ENCODE measurements at regions not wholly inside any gene's neighbourhood (a gene's known extent, or its start where the extent isn't known, plus 50 kb on each side); places are given as distances from the start of the nearest gene placed in this dataset.
A peak's percentile ranks its signal among the peaks of the same experiment; 100 is the strongest.
"Not testable (repeated sequence)": the region's sequence is repeated elsewhere in the genome, so short reads cannot be mapped to it uniquely, and the experiment has no call there.

DNA sequence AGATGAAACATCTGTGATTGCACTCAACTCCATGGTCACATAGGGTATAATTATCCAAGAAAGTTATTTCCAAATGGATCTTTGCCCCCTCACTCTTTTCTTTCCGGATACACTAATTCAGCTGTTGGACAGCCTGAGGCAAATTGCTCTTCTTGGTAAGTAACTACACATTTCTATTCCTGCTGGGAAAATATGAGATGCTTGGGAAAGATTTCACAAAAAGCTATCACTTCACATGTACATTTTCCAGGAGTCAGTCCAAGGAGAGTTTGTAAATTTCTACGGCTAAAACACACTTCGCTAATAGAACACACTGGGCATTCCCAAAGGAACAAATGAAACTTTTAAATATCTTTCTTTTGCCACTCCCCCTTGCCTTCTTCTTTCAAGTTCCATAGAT lies 123.0 kb upstream of the GRIA1 start:
- DNase-seq (ENCODE audit: low read depth) = no peak

- no peak for DNase-seq (ENCODE audit: low read depth)
These were observed 117.9 kb upstream of the GRIA1 start for GRCh38 chr5:153372425-153373129.

DNA sequence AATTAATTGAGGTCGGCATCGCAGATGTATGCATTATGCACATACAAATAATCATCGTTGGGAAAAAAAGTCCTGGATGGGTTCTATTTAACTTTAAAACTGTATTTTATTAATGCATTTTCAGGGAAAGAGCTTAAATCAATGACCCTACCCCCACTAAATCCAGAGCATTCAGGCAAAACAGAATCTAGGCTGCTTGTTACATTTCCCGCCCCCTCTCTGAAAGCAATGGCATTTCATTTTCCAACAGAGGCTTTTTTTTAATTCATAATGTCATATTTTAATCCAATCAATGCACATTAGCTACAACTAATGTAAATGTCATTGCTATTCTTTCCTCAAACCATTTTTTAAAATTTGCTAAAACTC lies 117.4 kb upstream of the GRIA1 start:
- DNase-seq (ENCODE audit: low read depth) = no peak

DNA sequence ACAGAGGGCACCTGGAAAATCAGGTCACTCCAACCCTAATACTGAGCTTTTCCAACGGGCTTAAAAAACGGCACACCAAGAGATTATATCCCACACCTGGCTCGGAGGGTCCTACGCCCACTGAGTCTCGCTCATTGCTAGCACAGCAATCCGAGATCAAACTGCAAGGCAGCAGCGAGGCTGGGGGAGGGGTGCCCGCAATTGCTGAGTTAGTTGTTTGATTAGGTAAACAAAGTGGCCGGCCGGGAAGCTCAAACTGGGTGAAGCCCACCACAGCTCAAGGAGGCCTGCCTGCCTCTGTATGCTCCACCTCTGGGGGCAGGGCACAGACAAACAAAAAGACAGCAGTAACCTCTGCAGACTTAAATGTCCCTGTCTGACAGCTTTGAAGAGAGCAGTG lies 108.8 kb upstream of the GRIA1 start:
- not testable (repeated sequence) for DNase-seq (ENCODE audit: low read depth)

- no peak for DNase-seq (ENCODE audit: low read depth)
These were observed 99.9 kb upstream of the GRIA1 start for GRCh38 chr5:153390569-153390968.

DNA sequence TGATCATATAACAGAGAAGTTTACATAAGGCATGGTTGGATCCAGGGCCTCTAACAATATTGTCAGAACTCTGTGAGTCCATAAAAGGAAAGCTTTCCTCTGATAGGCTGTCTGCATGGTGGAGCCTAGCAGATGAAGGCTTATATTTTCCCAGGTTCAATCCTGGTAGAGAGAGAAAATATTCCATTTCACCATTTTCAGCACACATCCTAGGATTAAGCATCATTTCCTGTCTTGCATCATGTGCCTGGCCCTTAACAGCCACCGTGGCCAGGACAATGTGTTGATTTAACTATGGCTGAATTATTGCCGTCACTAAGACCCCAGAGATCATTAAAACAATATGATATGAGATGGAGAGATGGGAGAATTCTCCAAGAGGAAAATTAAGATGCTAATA lies 90.9 kb upstream of the GRIA1 start:
- DNase-seq (ENCODE audit: low read depth) = no peak

DNA sequence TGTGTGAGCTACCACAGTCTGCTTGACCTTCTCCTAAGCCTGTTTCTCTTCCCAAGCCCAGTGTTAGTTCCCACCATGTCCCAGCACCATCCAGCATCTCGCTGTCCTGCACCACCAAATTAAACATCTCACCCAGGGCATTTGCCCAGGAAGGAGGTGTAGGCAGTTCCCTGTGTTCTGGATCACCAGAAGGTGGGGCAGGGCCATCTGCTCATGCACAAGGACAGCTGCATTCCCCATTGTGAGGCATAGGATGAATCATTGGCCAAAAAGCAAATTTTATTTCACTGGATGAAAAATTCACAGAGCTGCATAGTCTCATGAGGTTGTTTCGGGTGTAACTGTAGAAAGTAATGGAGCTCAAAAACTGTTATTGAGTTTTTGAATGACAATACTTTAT lies 89.5 kb upstream of the GRIA1 start:
- DNase-seq (ENCODE audit: low read depth) = peak; percentile 32

- DNase-seq (ENCODE audit: low read depth) = peak; percentile 51
These were observed 87.9 kb upstream of the GRIA1 start for GRCh38 chr5:153402550-153402949.

- no peak for DNase-seq (ENCODE audit: low read depth)
These were observed 87.0 kb upstream of the GRIA1 start for GRCh38 chr5:153403470-153403869.

DNA sequence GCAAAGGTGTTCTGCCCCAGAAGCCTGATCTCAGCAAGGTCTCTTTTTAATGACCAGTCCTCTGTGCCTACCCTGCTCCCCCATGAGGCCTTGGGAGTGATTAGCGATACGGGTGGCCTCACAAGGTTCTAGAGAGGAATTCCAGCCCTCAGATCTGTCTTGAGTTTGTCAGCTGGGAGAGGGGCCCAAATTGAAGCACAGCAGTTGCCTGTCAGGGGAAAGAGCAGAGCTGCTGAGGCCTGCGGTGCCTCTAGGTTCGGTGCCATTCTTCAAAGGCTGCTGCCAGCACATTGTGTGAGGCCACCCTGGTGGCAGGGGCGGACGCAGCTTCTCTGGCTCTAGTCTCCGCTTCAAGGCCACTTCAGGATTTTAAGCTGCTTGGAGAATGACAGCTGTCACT lies 85.7 kb upstream of the GRIA1 start:
- no peak for DNase-seq (ENCODE audit: low read depth)

DNA sequence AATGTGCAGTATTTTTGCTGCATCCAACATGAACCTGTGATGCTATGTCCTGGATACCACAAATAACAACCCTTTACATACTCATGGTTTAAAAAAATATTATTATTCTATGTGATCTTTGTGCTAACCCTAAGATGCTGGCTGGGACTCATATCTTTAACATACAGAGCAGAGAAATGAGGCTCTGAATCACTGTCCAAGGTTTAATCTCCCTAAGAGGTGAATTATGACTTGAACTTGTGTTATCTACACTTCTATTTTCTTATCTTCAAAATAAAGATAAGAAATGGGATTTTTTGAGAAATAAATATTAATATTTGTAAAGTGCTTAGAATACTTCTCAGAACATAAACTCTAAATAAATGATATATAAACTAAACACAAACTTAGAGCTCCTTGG lies 68.8 kb upstream of the GRIA1 start:
- no peak for DNase-seq (ENCODE audit: low read depth)

GRCh38 chr5:153425914-153426313 lies 64.6 kb upstream of the GRIA1 start:
- DNase-seq (ENCODE audit: low read depth) = no peak

DNA sequence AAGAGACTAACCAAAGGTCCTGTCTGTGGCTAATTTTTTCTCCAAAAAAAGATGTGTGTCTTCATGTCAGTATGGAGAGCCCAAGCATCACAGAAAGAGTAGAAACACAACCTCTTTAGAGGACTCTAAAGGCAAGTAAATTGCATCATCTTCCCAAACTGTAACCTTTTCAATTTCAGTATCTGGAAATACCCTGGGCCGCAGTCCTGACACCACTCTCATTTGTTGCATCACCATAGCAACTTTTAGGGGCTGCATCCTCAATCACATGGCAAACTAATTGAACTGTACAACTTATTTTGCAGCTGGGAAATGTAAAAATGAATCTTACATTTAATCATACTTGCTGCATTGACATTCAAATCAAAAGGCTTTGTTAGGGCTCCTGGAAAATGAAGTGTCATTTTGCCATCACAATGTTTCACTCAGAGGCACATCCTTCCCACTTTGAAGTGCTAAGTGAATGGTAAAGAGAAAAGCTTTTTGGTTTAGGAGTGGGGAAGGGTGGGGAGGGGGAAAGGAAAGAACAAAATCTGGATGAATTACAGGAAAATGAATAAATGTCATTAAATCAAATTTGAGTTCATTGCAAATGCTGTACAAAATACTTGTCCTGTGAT lies 60.6 kb upstream of the GRIA1 start:
- DNase-seq (ENCODE audit: low read depth) = no peak

DNA sequence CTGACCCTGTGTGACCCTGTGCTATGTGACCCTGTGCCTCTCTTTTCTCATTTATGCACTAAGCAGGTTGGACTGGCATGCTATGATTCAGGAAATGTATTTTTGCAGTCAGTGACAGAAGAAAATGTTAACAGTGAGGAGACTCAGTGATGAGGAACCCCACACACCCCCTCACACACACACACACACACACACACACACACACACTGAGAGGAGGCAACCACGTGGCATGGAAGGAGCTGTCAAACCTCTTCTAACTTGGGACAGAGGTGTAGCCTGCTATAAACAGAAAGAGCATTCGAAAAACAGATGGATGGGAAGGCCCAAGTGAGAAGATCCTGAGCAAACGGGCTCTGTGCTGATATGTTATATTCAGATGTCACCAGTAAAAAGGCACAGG lies 57.9 kb upstream of the GRIA1 start:
- DNase-seq (ENCODE audit: low read depth) = no peak

DNA sequence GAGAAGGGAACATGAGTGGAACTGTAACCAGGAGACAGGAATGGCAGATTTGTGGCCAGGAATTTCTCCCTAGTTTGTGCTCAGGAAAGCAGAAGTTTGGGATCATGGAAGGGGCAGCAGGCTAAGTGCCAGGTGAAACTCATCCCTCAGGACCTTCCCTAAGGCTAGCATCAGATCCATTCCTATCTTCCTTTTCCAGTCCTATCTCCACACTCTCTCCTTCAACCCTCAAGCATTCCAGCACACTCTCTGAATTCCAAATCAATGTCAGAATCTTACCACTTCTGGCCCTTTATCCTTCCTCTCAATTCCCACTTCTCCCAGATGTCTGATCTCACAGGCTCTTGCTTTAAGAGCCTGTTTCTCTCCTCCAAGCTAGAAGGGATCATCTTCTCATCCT lies 53.2 kb upstream of the GRIA1 start:
- no peak for DNase-seq (ENCODE audit: low read depth)

- no peak for DNase-seq (ENCODE audit: low read depth)
These were observed 51.3 kb upstream of the GRIA1 start for GRCh38 chr5:153439130-153439529.

All from HS-5 (cell line).